IMR-90 (cell line): ENCODE measurements at regions not wholly inside any gene's neighbourhood (a gene's known extent, or its start where the extent isn't known, plus 50 kb on each side); places are given as distances from the start of the nearest gene placed in this dataset.

Experiments used
- BHLHE40 ChIP-seq: fragments of 150-350 bp; IDR thresholded peaks from 2 replicates; pipeline ENCODE4 v1.6.1; 2016; ENCODE audit warnings: mild to moderate bottlenecking, low read depth, low read length
- MXI1 ChIP-seq: IDR thresholded peaks from 2 replicates; pipeline ENCODE4 v1.6.1; 2012; ENCODE audit warnings: low read depth, mild to moderate bottlenecking, low read length, moderate library complexity, borderline replicate concordance
- POLR2A ChIP-seq: IDR thresholded peaks from 2 replicates; pipeline ENCODE4 v1.6.1; 2012; ENCODE audit warnings: mild to moderate bottlenecking, low read depth, low read length
- RAD21 ChIP-seq: IDR thresholded peaks from 2 replicates; pipeline ENCODE4 v1.6.1; 2012; ENCODE audit warnings: low read length, improper control_type of control experiment
- RCOR1 ChIP-seq: IDR thresholded peaks from 2 replicates; pipeline ENCODE4 v1.6.1; 2012; ENCODE audit warnings: mild to moderate bottlenecking, low read length, improper control_type of control experiment; ENCODE audit not compliant: insufficient replicate concordance
- TF ChIP-seq, protein P1 (sequence below): conservative IDR thresholded peaks from 2 replicates; pipeline ENCODE4 v1.5.1; 2012; ENCODE audit warnings: mild to moderate bottlenecking, low read depth, low read length, improper control_type of control experiment

DNA sequence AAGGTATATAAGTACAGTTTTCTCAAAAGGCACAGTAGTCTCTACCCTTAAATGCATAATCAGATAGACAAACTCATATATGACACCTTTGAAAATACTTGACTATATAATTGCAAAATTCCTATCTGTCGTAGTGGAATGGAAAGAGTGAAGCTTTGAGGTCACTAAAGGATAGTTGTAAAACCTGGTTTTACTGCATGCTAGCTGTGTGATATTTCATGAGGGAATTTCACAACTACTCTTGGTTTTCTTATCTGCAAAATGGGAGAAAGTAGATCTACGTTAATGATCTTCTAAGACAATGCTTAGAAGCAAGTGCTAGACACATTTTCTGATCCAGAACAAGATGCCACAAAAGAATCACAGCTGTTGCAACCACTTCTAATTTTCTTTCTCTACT is 332.2 kb downstream of the AASDHPPT start:
- TF ChIP-seq MXI1 (no peak), POLR2A (no peak), RAD21 (no peak), BHLHE40 (no peak), RCOR1 (no peak)
- TF ChIP-seq, protein P1, sequence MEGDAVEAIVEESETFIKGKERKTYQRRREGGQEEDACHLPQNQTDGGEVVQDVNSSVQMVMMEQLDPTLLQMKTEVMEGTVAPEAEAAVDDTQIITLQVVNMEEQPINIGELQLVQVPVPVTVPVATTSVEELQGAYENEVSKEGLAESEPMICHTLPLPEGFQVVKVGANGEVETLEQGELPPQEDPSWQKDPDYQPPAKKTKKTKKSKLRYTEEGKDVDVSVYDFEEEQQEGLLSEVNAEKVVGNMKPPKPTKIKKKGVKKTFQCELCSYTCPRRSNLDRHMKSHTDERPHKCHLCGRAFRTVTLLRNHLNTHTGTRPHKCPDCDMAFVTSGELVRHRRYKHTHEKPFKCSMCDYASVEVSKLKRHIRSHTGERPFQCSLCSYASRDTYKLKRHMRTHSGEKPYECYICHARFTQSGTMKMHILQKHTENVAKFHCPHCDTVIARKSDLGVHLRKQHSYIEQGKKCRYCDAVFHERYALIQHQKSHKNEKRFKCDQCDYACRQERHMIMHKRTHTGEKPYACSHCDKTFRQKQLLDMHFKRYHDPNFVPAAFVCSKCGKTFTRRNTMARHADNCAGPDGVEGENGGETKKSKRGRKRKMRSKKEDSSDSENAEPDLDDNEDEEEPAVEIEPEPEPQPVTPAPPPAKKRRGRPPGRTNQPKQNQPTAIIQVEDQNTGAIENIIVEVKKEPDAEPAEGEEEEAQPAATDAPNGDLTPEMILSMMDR, result no peak
